Left ventricle myocardium superior (tissue), 1 donor: ENCODE measurements at regions not wholly inside any gene's neighbourhood (a gene's known extent, or its start where the extent isn't known, plus 50 kb on each side); places are given as distances from the start of the nearest gene placed in this dataset.
"Not testable (repeated sequence)": the region's sequence is repeated elsewhere in the genome, so short reads cannot be mapped to it uniquely, and the experiment has no call there.

Experiments
- ATAC-seq: fragments of 200-7000 bp; cut with Tn5 transposase; one replicate; pipeline ENCODE4 v1.9.1; 2020; ENCODE audit warnings: mild to moderate bottlenecking, moderate library complexity
- DNase-seq: peaks from one replicate; pipeline ENCODE4 v3.0.0-alpha.2; 2020
- intact Hi-C: fragments of 100-400 bp; cut with micrococcal nuclease; formaldehyde crosslinking; loops from one replicate; pipeline ENCODE4 v1.11.0; 2022
- donor health status: DM: no; HTN: yes; CAD: no; lungs with severe emphysema.

DNA sequence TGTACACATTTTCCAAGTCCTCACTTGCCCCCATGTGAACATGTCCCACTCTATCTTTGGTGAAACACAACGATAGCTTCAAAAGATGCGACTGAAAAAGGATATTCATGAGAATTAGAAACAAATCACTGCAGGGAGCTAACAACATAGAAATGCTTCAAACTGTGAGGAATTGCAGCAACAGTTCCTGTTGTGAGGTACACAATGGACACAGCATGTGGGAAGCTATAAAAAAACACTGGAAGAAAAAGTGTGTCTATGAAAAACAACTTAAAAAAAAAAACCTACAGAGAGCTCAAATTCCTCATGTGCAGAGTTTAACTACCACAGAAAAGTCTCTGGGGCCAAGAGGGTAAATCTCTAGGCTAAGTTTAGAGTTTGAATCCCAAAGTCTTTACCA, 51.6 kb upstream of the BLTP1 start:
- no peak for ATAC-seq
- intact Hi-C loops, result no loop called here
- no peak for DNase-seq

DNA sequence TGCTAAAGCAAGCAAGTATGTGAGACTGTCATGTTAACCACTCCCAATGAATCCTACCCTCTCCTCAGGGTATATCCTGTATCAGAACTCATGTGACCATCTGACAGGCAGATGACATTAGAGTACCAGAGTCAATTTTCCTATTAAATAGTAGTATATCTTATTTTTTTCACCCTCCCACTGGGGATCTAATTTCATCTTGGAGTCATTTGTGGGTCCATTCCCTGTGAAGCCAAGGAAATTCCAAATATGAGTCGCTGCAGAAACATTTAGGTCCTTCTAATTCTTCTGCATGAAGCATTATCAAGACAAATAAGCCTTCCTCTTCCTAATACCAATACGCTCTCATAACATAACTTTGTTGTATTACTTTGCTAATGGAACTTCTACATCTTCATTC, 52.2 kb upstream of the BLTP1 start:
- DNase-seq (no peak), ATAC-seq (no peak)
- intact Hi-C loops, result no loop called here

DNA sequence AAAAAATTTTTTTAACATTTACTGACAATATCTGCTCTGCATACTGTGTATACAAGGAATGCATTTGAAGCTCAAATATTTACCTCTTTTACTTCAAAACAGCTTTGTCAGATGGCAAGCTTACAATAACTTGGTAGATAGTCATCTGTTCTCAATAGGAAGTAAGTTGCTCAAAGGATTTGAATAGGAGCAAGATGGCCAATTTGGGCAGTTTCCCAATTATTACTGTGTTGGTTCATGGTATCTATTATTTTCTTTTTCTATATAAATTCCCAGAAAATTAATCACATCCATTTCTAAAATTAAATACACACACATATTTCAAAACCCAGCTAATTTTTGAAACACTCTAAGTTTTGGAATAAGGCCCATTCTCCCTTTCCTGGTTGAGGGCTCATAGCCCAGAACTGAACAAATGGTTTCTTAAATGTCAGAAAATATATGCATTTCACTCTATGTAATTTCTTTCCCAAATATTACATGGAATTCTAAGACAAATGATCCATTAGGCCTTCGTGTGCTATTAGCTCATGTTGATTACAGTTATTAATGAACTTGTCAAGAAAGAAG, 60.2 kb upstream of the BLTP1 start:
- ATAC-seq (no peak), DNase-seq (no peak)
- intact Hi-C loops, result no loop called here

DNA sequence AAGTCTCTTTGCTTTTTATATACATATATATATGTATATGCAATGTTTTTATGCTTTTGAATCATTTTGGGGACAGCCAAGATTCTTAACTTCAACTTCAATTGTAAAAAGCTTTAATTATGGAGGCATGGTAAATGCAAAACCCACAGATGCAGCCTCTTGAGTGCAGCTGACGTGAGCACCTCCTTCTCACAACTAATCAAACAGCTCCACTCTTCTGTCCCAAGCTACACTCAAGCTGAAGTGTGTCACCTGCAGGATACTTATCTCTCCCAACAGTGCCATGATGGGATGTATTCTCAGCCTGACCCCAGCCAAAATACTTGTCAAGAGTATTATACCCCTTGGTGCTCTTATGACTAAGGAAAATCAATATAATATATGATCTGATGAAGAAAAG, 60.7 kb upstream of the BLTP1 start:
- no peak for ATAC-seq
- no peak for DNase-seq
- intact Hi-C loops, result no loop called here

DNA sequence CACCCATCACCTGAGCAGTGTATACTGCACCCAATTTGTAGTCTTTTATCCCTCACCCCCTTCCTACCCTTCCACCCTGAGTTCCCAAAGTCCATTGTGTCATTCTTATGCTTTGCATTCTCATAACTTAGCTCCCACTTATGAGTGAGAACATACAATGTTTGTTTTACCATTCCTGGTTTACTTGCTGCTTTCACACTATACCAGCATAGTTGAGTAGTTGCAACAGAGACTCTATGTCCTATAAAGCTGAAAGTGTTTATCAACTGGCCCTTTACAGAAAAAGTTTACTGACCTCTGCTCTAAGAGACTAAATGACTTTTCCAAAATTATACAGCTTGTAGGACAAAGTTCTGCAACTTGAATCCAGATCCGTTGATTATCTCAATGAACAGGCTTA, 61.1 kb upstream of the BLTP1 start:
- intact Hi-C loops, result no loop called here
- ATAC-seq, result no peak

DNA sequence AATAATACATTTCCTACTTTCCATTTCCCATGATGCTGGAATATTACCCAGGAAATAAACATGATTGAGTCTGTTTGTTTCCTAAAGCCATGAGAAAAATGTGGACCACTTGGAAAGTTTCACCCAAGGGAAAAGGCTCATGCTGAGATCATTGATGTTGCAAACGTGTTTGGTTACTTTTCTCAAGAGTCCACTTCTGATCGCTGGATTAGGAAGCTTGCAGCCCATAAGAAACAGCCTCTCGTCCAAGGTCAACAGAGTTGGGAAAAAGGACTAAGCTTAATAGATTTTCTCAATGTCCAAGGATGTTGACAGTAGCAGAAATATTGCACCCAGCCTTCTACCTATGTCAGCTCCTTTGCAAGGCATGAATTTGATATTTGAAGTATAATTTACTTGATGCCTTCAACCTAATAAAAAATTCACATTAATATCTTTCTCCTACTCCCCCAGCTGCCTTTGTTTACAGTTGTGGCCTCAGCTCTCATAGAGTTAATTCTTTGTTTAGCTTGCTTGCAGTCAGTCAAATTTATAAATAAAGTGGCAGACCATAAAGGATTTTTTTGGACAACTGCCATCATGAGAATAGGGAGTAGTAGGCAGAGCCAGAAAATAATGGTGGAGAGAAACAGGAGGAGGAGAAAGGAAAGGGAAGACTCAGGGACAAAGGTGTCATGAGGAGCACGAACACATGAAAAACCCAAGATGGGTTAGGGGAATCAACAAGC, 65.6 kb upstream of the BLTP1 start:
- DNase-seq, result no peak
- intact Hi-C loops, result no loop called here
- peak; percentile 19 for ATAC-seq

More for the DNA sequence above, 61.1 kb upstream of the BLTP1 start:
- DNase-seq, result no peak

DNA sequence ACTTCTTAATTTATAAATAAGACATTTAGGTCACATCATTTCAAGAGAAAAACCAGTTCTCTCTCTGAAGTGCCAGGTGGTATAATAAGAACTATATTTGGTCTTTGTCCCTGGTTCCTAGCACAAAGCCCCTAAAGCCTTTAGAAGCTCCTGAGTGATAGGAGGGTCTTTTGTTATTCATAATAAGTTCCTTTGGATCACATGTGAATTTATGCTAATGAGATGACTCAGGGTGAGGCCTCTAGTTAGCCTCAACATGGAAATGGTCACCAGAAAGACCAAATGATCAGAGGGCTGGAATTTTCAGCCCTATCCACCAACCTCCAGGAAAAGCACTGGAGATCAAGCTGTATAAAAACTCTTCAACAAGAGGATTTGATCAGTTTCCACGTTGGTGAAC, 68.1 kb upstream of the BLTP1 start:
- no peak for ATAC-seq

DNA sequence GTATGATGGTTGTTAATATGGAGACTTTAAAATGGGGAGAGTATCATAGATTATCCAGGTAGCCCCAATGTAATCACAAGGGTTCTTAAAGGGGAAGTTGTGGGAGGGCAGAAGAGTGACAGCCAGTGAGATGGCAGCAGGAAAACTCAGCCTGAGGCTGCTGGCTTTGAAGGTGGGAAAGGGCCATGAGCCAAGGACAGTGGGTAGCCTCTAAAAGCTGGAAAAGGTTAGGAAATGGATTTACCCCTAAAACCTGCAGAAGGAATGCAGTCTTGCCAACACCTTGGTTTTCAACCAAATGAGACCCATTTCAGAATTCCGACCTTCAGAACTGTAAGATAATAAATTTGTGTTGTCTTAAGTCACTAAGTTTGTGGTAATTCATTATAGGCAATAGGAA, 68.8 kb upstream of the BLTP1 start:
- ATAC-seq (no peak), DNase-seq (no peak)
- intact Hi-C loops, result no loop called here

More for the DNA sequence above, 68.1 kb upstream of the BLTP1 start:
- intact Hi-C loops, result no loop called here
- no peak for DNase-seq

DNA sequence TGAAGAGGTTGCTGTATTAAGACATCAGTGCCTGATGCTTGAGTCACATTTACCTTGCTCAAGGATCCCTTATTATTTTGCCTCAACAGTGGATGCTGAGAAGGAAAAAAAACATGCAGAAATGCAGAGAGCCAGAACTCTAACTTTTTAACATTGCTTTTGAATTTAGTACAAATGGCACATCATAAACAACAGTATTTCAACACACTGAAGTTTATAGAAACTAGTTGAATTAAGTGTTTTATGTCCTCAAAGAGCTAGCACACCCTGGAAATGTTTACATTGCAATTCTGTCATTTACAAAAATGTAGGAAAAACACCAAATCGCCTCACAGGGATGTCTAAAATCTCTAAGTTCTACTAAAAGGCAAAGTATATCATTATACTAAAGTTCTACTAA, 69.5 kb upstream of the BLTP1 start:
- no peak for ATAC-seq
- intact Hi-C loops, result no loop called here
- no peak for DNase-seq

DNA sequence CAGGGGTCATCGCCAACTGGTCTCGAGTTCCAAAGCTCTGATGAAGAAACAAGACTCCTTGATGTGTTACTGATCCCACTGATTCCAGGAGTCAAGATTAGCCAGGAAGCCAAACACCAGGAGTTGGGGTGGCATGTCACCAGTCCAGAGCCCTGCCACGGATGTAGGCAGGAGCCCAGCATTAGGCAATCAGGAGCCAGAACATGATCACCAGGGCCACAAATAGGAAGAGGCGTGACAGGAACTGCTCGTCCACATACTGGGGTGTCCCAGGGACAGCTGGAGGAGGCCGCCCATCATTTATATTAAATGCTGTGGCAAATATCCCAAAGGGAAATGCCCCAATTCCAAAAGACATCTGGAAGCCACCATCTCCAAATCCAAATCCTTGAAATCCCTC, 74.5 kb upstream of the BLTP1 start:
- DNase-seq, intact Hi-C loops, ATAC-seq: not testable (repeated sequence)

DNA sequence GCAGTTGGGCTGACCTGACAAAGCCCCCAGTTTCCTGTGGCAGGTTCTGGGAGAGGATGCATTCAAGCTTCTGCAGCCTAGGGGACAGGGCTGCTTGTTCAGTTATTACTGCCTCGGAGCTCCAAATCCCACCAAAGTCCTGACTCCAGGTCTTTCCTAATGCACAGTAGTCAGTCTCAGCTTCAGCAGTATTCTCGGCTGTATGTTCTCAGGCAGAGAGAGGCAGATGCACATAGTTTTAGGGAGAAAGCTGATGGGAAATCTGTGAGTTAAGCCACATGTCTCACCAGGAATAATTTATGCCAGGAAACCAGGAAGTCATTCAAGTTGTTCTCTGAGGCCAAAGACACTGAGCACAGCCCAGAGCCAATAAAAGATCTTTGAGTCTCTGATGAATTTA, 75.3 kb upstream of the BLTP1 start:
- ATAC-seq, DNase-seq, intact Hi-C loops: not testable (repeated sequence)

DNA sequence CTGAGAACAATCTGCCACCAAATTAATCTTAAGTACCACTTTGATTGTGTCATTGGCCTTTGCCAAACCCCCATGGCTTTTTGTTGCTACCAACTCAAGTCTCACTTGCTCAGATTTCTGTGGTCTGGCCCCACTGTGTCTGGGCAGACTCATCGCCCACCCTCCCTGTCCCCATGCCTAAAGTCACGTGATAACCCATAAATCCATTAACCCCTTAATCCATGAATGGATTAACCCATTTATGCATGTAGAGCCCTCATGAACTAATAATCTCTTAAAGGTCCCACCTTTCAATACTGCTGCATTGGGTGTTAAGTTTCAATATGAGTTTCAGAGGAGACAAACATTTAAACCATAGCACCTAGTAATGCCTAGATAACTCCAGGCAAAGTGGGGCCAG, 78.5 kb upstream of the BLTP1 start:
- no peak for ATAC-seq
- DNase-seq, result no peak
- intact Hi-C loops, result no loop called here

DNA sequence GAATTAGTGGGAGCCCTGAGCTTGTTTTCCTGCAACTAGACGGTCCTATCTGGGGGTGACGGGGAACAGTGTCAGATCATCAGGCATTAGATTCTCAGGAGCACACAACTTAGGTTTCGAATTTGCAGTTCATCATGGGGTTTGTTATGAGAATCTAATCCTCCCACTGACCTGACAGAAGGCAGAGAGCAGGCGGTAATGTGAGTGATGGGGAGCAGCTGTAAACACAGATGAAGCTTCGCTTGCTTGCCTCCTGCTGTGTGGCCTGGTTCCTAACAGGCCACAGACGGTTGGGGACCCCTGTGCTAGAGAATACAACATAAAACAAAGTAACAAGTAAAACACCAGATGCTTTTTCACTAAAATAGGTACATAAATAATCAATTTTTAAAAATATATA, 86.2 kb upstream of the BLTP1 start:
- ATAC-seq (no peak), DNase-seq (no peak)
- intact Hi-C loops, result no loop called here

DNA sequence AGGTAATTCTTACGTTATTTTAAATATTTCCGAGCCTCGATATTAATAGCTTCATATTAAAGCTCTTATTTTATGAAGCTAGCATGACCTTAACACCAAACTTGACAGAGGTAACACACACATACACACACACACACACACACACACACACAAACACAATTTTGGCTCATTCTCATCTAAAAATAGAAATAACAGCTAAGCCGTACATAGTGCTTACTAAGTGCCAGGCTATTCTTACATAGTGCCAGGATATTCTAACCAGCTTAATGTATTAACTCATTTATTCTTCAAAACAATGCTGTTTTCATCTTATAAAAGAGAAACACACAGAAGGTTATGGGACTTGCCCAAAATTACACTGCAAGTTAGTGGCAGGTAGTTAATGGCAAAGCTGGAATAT, 87.0 kb upstream of the BLTP1 start:
- DNase-seq, result no peak
- intact Hi-C loops, result no loop called here
- ATAC-seq, result peak; percentile 72

DNA sequence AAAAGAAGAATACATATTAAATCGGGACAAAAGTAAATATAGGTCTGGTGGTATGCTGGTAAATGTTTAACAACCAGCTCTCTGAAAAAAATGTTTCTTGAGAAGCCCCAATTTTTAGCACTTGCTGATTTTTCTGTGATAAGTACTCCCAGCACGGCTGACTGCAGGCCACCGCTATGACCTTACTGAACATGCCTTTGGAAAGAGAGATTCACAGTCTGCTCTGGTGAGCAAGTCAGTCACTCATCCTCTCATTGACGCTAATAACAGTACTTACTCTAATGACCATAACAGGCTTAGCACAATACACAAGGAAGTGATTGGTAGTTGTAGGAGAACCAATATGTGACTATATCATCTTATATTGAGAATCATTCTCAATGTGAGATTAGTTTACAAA, 98.9 kb upstream of the BLTP1 start:
- ATAC-seq (peak; percentile 86), DNase-seq (no peak)
- intact Hi-C loops, result no loop called here

DNA sequence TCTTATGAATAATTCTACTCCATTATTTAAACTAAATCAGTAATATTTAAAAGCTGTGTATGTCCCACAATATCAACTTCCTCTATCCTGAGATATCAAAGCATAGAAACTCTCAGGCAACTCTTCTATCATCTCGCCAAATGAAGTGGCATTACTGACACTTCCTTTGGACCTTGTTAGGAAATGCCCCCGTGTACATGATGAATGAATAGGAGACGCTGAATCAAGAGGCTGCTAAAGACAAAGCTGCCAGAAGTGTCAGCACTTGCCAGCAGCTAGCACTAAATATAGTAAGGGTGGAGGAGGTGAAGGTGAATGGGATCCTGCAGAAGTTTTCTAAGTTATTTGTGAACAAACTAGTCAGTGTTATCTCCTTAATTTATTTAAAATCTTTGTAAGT, 99.5 kb upstream of the BLTP1 start:
- ATAC-seq (peak; percentile 100), DNase-seq (no peak)
- intact Hi-C loops, result no loop called here

DNA sequence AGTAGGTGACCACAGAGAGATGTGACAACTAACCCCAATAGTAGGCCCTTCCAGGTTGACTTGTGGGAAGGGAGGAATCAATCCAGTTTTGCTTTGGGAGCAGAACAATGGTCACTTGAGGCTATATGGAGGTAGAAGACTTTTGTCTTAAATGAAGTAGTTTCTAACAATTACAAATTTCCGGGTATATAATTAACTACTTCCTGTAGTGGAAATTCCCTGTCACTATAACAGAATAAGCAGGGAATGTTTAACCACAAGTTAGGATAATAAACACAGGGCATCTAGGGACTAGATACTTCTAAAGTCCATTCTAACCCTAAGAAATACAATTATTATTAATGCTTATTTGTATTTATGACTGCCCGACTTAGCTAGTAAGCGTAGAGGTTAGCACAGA, 99.0 kb upstream of the TRPC3 start:
- intact Hi-C loops, result no loop called here
- no peak for ATAC-seq
- DNase-seq, result no peak

DNA sequence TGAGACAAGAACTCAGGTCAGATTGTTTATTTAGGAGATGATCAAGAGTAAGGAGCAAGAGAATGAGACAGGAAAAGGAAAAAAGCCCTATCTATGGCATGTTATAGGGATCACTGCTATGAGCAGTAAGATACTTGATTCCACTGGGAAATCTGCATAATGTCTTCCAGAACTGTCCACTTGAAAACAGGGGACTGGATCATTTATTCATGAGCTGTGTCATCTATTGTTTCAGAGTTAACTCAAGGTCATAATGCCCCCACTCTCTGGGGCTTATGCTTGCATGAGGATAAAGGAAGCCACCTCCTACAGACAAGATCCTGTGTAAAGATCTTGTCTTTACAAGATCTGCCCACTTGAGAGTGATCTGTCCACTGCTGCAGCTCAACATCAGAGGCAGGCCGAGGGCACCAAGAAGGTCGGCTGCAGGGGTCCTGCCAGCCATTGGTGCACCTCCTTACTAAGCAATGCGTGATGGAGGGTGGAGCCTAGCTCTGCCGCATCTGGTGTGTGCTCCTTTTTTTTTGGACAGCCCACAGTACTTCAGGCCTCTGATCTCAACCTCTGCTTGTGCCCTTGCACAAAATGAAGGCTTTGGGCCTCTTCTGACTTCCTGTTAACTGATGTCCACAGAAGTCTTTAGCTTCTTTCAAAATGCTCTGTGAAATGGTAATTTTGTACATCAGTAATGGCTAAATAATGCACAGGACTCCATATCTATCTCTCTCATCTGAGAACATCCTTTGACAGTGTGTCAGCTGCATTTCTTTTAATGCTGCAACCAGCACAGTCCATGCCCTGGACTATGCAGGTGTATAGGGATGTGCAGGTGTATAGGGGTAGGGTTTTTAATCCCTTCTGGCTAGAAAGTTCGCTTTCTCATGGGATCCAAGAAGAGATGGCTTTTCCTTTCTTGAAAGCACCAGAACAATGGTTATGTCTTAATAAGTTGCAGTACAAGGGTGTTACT, 95.9 kb upstream of the TRPC3 start:
- ATAC-seq (no peak), DNase-seq (no peak)
- intact Hi-C loops, result no loop called here

DNA sequence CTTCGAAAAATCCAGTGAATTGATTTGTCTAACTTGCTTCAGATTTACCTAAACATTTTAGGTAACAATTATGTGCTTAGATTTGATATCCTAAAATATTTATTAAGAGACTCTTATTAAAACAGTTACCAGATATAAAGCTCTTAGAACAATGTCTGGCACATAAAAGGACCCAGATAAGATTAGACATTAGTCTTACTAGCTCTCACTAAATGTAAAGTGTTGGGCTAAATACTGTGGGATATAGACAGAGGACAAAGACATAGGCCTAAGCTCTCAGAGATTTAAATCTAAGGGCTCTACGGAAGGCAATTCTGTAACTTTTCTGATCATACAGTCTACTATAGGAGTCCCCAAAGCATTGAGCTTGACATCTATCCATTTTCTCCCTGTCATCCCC, 94.4 kb upstream of the TRPC3 start:
- ATAC-seq, result no peak
- no peak for DNase-seq

DNA sequence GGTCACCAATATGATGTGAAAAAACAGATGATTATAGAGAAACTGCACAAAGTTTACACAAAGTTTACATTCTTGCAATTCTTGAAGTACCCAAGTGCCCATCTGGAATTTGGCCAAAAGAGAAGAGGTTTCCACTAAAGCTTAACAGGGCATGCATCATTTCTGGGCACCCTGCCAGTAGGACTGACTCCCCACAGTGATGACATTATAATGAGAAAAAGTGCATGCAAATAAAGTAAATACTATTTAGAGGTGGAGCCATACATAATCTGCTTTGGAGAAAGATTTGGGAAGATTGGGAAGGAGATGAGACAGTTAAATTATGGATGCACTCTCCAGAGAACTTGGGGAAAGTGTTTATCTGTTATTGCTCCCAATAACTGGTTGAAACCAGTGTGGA, 93.7 kb upstream of the TRPC3 start:
- DNase-seq (no peak), ATAC-seq (no peak)
- intact Hi-C loops, result no loop called here

More for the DNA sequence above, 94.4 kb upstream of the TRPC3 start:
- intact Hi-C loops, result no loop called here
